ENCODE measurements at regions not wholly inside any gene's neighbourhood (a gene's known extent, or its start where the extent isn't known, plus 50 kb on each side); places are given as distances from the start of the nearest gene placed in this dataset.

GRCh38 chr11:32005786-32006416 is 85.0 kb upstream of the RCN1 start:
- TF ChIP-seq POLR2A (IDR thresholded peaks at IDR 0.05; ENCODE audit: low read depth, low read length) = no peak
- no peak for TF ChIP-seq POLR2AphosphoS5 (IDR thresholded peaks at IDR 0.05; ENCODE audit: low read depth, low read length)

Data from GM12892 (cell line).